ENCODE measurements at regions not wholly inside any gene's neighbourhood (a gene's known extent, or its start where the extent isn't known, plus 50 kb on each side); places are given as distances from the start of the nearest gene placed in this dataset.

DNA sequence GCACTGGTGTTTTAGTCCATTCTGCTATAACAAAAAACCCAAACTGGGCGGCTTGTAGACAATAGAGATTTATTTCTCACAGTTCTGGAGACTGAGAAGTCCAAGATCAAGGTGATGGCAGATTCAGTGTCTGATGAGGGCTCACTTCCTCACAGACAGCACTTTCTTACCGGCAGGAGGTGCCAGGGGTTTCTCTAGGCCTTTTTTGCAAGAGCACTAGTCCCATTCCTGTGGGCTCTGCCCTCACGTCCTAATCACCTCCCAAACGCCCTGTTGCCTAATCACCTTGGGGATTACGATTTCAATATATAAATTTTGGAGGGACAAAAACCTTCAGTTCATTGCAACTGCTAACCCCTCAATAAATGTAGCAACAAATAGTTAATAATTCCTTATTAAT lies 140.0 kb upstream of the SGK1 start:
- no peaks in the 10 kb centered on the region for H3K9me3 ChIP-seq
- TF ChIP-seq POLR2A (IDR thresholded peaks at IDR 0.05) (no peak), CTCF (IDR thresholded peaks at IDR 0.05) (no peak)
- DNase-seq: no peak
- peaks cover 0 to 7% (median 0%) of the 10 kb centered on the region in 4 donors for H3K4me1 ChIP-seq
- H3K4me3 ChIP-seq: no peak overlapping the region
- no peaks in the 10 kb centered on the region for H3K36me3 ChIP-seq
- H3K27ac ChIP-seq: no peak overlapping the region
- no peaks in the 10 kb centered on the region for H3K27me3 ChIP-seq
- intact Hi-C loops (cut with DNase I): no loop called here
- 48% methylated on average over 3 of the region's 5 CpGs for WGBS (ENCODE audit: insufficient coverage, low coverage, low lambda C conversion rate, missing lambda C conversion rate)
- ATAC-seq: no peak

DNA sequence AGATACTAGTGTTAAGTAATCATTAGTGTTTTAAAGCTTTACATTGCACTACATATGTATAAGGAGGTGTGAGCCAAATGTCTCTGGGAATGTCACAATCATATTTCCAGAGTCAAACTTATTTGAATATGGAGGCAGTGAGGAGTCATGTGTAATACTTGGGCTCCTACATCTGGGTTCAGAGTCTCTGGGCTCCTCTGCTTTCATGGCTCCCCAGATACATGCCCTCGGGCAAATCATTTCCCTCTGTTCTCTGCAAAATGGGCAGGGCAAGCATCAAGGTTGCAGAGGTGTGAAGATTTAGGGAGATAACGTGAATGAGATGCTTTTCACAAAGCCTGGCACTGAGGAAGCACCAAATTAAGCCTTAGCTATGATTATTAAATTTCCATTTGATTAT lies 138.3 kb upstream of the SGK1 start:
- ATAC-seq (no peak), DNase-seq (no peak)
- TF ChIP-seq POLR2A (IDR thresholded peaks at IDR 0.05) (no peak), CTCF (IDR thresholded peaks at IDR 0.05) (no peak)
- 64% methylated on average over 2 of the region's 2 CpGs for WGBS (ENCODE audit: insufficient coverage, low coverage, low lambda C conversion rate, missing lambda C conversion rate)
- Histone ChIP-seq H3K4me3 (no peak overlapping the region), H3K4me1 (peaks cover 0 to 7% (median 0%) of the 10 kb centered on the region in 4 donors), H3K36me3 (no peaks in the 10 kb centered on the region), H3K27ac (no peak overlapping the region), H3K9me3 (no peaks in the 10 kb centered on the region), H3K27me3 (no peaks in the 10 kb centered on the region)
- intact Hi-C loops (cut with DNase I): no loop called here

DNA sequence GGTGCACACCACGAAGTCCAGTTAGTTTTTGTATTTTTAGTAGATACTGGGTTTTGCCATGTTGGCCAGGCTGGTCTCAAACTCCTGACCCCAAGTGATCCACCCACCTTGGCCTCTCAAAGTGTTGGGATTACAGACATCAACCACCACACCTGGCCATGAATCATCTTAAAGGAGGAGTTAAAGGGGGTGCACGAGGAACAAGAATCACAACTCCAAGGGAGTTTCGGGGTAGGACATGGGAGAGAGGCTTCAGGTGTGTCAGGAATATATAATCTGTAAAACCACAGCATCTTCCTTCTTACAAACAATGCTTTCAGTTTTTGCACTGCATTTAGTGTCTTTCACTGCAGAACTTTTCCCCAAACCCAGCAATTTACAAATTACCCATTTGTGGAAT lies 137.4 kb upstream of the SGK1 start:
- Histone ChIP-seq H3K4me1 (peaks cover 0 to 7% (median 0%) of the 10 kb centered on the region in 4 donors), H3K27ac (no peak overlapping the region), H3K36me3 (no peaks in the 10 kb centered on the region), H3K4me3 (no peak overlapping the region), H3K27me3 (no peaks in the 10 kb centered on the region), H3K9me3 (no peaks in the 10 kb centered on the region)
- TF ChIP-seq CTCF (IDR thresholded peaks at IDR 0.05): no peak
- no peak for TF ChIP-seq POLR2A (IDR thresholded peaks at IDR 0.05)
- ATAC-seq (no peak), DNase-seq (no peak)
- intact Hi-C loops (cut with DNase I): no loop called here
- 93% methylated on average over 3 of the region's 3 CpGs for WGBS (ENCODE audit: insufficient coverage, low coverage, low lambda C conversion rate, missing lambda C conversion rate)

- no peak for DNase-seq
- 40% methylated on average over 2 of the region's 2 CpGs for WGBS (ENCODE audit: insufficient coverage, low coverage, low lambda C conversion rate, missing lambda C conversion rate)
- H3K4me3 ChIP-seq: no peak overlapping the region
- intact Hi-C loops (cut with DNase I): no loop called here
- H3K9me3 ChIP-seq: no peaks in the 10 kb centered on the region
- TF ChIP-seq CTCF (IDR thresholded peaks at IDR 0.05): no peak
- H3K27me3 ChIP-seq: no peaks in the 10 kb centered on the region
- H3K27ac ChIP-seq: no peak overlapping the region
- H3K36me3 ChIP-seq: no peaks in the 10 kb centered on the region
- no peak for ATAC-seq
- peaks cover 0 to 7% (median 0%) of the 10 kb centered on the region in 4 donors for H3K4me1 ChIP-seq
Measured at GRCh38 chr6:134454794-134455193, 136.9 kb upstream of the SGK1 start.

Measured in right lobe of liver (tissue), 6 donors.